H1 (cell line): ENCODE measurements at regions not wholly inside any gene's neighbourhood (a gene's known extent, or its start where the extent isn't known, plus 50 kb on each side); places are given as distances from the start of the nearest gene placed in this dataset.

Experiments
- ASH2L ChIP-seq: fragments of 200-600, 300-600 bp; sonication (generic); IDR thresholded peaks from one replicate; pipeline ENCODE4 v1.7.1; 2017; ENCODE audit warnings: low read length
- CTCF ChIP-seq, 3 experiments: IDR thresholded peaks; 1 replicate in 2 of 3; 2 replicates in 1 of 3; pipeline versions ENCODE4 v1.5.1 to v1.6.1; 2011; ENCODE audit warnings: low read length in 3 of 3, mild to moderate bottlenecking in 3 of 3, inconsistent platforms in 2 of 3, low read depth in 1 of 3, moderate library complexity in 1 of 3; ENCODE audit not compliant: insufficient read depth in 1 of 3; ENCODE audit errors: control extremely low read depth in 1 of 3
- NRF1 ChIP-seq: IDR thresholded peaks from 2 replicates; pipeline ENCODE4 v1.6.1; 2011; ENCODE audit warnings: mild to moderate bottlenecking, low read depth, low read length, improper control_type of control experiment
- RFX5 ChIP-seq: IDR thresholded peaks from 2 replicates; pipeline ENCODE4 v1.6.1; 2011; ENCODE audit warnings: low read depth, low read length, improper control_type of control experiment, borderline replicate concordance
- SIX5 ChIP-seq: IDR thresholded peaks from 2 replicates; pipeline ENCODE4 v1.6.1; 2011; ENCODE audit warnings: mild to moderate bottlenecking, low read depth, low read length
- SP4 ChIP-seq: IDR thresholded peaks from 2 replicates; pipeline ENCODE4 v1.6.1; 2012; ENCODE audit warnings: low read length, inconsistent platforms
- TEAD4 ChIP-seq: IDR thresholded peaks from 2 replicates; pipeline ENCODE4 v1.6.1; 2012; ENCODE audit warnings: low read depth, low read length, inconsistent platforms, mixed read lengths

- TF ChIP-seq NRF1 (no peak), TEAD4 (no peak), CTCF (IDR thresholded peaks at IDR 0.05; ENCODE audit: control extremely low read depth in 1 of 3, insufficient read depth in 1 of 3, low read depth in 1 of 3, low read length in 3 of 3) (no peak), SIX5 (no peak), RFX5 (no peak), ASH2L (no peak), SP4 (no peak)
Measured at GRCh38 chr7:25321424-25321823, 93.1 kb upstream of the NPVF start (continued).
